Amygdala (tissue), 56 donors: ENCODE measurements at regions not wholly inside any gene's neighbourhood (a gene's known extent, or its start where the extent isn't known, plus 50 kb on each side); places are given as distances from the start of the nearest gene placed in this dataset.

Experiments used
- DNase-seq, 56 donors: peaks; one replicate each; lab custom pipeline; 2025; lab: John Stamatoyannopoulos, UW

DNA sequence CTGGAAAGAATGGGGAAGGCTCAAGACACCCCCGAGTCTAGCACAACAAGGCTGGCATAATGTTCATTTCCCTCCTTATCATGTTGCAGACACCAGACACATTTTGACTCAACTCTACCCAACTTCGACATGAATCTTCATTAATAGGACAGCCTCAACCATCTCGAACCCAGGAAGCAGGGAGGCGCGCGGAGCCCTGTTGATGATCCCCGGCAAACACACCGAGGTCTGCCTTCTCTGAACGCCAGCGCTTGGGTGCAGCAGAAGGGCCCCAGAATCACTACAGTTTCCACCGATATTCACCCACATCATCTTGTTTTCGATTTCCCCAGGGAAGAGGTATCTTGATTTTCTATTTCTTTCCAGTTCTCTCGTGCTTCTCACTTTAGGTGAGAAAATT, 563.6 kb downstream of the TCERG1L start:
- DNase-seq, result no peak

DNA sequence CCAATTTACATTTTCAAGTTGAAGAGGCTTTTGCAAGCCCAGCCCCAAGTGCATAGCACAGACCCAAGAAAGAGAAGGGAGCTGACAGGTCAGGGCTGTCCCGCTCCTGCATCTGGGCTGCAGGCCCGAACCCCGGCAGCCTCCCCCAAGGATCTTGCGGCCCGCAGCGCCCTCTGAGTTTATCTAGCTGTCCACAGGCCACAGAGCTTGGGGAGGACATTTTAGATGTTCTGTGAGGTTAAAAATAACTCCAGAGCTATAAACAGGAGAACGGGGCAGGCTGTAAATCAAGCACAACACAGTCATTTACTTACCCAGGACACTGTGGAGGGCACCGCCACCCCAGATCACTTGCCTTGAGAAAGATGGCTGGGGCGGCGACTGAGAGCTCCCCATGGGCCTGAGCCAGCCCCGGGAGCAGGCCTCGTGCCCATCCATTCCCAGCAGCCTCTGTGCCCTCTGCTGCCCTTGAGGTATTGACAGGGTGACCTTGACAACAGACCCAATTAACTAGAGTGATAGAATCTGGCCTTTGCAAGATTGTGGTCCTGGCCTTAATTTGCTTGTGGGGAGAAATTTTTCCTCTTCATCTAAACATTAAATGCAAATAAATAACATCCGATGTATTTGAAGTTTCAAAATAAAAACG, 563.0 kb downstream of the TCERG1L start:
- no peak for DNase-seq

DNA sequence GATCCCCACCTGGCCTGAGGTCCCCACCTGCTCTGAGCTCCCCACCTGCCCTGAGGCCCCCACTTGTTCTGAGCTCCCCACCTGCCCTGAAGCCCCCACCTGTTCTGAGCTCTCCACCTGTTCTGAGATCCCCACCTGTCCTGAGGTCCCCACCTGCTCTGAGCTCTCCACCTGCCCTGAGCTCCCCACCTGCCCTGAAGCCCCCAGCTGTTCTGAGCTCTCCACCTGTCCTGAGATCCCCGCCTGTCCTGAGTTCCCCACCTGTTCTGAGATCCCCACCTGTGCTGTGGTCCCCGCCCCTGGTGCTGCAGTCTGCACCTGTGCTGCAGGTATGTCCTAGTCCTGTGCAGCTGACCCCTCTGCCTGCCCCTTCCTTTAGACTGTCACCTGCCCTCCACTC, 561.6 kb downstream of the TCERG1L start:
- DNase-seq, result no peak

DNA sequence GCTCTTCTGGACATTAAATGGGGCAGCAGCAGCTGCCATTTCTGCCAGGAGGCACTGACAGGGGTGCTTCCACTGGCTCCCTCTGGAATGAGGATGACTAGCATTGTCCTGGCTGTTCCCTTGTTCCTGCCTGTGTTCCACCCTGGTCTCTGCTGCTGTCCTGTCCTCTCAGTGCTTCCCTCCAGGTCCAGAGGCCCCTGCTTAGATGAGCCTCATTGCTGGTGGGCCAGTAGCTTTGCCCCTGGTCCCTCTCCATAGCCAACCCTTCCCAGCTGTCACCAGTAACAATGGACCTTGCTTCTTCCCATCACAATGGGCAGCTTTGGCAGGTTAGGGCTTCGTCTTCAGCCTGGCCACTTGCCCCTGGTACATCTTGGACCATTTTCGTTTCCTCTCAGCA, 561.1 kb downstream of the TCERG1L start:
- DNase-seq, result no peak

DNA sequence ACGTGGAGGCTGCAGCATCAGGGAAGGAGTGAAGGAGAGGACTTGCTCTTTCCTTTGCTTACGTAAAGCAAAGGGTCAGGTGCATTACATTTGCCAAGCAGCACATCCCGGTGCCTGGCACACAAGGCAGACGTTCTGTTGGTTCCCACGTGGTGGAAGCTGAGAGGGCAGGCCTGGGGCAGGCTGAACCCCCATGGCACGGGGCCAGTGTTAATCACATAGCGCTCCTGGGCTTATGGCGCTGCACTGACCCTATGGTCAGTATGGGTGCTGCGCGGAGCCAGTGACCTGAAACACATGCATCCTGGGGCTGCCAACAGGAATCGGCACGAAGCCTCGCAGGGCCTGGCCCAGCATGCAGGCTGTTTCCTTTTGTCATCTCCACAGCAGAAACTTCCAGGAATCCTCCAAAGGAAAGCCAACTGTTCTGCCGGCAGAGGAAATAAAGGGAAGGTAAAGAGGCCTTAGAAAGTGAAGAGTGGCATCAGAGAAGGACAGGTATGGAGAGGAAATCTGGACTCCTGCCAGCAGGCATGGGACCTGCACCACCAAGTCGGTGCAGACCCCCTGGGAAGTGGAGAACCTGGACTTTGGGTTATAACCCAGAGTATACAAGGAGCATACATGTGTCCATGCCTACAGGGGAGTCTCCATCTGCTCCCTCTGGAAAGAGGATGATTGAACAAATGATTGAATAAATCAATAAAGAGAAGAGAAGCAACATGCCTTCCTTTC, 560.2 kb downstream of the TCERG1L start:
- no peak for DNase-seq

DNA sequence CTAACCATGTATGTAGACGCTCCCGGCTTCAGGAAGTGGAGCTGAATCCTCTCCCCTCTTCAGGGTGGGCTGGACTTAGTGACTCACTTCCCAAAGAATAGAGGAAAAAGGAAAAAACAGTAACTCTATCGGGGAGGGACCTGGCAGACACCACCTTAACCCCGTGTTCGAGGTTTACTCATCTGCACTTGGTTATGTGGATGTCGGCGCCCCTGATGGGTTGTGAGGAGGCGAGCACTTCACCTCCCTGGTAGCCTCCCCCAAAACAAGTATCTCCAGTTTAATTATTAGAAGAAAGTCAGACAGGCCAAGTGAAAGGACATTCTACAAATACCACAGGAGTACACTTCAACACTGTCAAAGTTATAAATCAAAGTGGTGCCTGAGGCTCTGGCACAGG, 559.7 kb downstream of the TCERG1L start:
- DNase-seq, result no peak

DNA sequence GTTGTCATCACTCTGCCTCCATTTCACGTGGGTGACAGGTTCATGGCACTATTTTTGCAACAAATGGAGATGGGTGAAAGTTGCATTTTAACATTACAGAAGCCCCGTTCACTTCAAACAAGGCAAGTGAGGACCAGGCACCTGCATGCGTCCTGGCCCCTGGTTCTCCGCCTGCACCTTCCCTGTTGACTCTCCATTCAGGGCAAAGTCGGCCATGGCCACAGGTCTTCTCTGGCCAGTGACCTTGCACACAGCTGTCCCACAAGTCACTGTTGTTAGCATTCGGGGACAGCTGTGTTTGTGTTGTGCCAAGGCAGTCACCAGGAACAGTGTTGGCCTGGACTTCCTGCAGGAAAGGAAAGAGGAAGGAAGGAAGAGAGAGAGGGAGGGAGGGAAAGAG, 554.9 kb downstream of the TCERG1L start:
- DNase-seq, result no peak

DNA sequence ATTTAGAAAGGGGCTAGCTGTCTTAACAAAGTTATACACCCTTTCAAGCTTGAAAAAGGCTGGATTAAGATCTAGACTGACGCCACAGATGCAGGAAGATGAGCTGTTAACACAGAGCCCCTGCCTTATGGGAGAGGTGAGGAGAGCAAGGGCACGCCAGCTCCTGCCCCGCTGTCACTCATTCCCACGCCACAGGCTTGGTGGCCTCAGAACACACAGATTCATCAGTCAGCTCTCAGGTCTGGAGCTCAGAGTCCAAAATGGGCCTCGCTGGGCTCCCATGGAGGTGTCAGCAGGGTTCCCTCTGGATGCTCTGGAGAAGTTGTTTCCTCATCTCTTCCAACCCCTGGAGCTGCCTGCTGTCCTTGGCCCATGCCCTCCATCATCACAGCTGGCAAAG, 554.2 kb downstream of the TCERG1L start:
- no peak for DNase-seq

DNA sequence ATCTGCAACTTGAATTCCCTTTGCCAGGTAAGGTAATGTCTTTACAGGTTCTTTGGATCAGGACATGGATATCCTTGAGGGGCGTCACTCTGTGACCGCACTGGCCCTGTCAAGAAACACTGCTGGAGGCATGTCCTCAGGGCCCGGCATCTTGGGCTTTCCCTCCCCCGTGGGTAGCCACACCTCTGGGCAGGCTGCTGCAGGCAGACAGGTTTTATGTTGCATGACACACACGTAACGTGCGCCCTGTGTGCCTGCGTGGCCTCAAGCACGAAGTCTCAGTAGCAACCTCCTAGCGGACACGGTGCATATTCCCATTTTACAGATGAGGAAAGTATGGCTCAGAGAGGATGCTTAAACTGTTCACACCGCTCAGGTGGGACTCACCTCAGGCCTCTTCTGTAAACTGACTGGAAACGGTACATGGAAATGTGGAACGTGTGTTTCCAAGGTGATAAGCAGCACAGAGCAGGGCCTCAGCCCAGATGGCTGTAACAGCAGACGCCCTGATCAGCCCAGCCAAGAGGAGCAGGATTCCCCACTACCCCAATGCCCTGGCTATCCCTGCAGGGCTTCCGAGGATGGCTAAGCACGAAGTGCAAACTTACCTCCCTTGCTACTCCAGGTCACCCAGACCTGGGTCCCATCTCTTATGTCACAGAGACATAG, 553.6 kb downstream of the TCERG1L start:
- DNase-seq, result no peak

DNA sequence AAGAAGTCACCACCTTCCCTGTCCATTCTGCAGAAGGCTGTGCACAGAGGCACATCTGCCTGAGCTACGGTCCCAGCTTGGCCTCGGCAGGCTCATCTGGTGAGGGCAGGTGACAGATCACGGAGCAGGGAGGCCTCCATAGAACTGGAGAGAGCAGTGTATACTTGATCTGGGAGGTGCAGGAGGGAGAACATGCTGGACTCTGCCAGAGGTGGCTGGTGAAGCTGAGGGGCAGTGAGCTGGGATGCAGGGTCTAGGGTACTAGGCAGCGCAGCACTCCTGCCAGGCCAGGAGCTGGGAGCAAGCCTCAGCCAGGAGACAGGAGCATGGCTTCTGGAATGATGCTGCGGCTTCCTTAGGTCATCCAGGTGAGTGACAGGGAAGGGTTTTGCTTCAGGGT, 553.0 kb downstream of the TCERG1L start:
- DNase-seq, result no peak

DNA sequence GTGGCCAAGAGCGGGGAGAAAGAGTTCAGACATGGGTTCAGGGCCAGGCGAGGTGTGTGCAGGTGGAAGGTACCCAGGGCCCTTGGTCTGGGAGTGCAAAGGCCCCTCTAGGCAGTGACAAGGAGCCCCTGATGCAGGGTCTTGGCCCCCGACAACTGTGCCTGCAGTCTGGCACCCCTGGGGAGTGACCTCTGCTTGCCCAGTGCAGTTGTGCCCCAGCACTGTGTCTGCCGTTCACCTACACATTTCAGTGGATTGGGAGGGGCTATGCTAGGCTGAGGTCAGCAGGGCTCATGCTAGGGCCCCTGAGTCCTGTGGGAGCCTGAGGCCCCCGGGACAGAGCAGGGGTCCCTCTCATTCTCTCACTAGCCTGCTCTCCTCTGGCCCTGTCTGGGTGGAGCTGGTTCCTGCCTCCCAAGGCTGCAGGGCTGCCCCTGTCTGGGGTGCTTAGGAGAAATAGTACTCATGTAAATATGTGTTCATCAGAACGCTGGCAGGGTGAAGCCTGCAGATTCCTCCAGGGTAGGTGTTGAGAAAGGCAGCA, 550.4 kb downstream of the TCERG1L start:
- no peak for DNase-seq

DNA sequence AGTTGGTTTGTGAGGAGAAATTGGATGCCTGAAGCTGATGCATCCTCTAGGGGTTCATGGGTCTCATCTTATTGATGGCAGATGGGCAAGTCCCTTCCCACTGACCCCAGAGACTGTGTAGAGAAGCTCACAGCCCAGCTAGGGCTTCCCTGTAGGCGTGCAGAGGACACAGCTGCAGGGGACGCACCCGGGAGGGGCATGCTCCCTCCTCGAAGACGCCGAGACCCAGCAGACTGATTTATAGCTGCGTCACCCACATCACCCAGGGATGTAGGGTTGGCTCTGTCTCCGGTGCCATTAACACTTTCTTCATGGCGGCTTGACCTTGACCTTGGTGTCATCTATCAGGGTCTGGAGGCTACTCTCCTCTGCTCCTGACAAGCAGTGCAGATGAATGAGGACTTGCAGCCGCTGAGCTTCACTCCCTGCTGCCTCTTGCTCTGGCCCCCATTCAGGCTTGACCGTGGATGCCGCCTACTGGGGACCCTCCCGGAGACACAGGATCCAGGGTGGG, 549.7 kb downstream of the TCERG1L start:
- DNase-seq, result no peak

DNA sequence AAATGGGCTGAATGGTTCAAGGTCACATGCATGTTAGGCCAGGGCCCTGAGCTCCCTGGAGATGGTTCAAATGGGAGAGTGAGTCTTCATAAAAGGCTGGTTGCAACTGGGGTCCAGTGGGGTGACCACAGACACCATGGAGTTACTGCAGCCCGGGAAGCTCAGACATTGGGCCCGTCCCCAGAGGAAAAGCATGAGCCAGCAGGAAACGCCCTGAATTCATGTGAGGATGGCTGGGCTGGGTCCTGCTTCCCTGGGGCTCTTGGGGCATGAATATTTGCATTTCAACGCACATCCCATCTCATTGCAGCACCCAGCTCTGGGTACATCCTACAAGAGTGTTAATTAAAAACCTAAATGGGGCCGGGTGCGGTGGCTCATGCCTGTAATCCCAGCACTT, 549.0 kb downstream of the TCERG1L start:
- DNase-seq, result no peak

DNA sequence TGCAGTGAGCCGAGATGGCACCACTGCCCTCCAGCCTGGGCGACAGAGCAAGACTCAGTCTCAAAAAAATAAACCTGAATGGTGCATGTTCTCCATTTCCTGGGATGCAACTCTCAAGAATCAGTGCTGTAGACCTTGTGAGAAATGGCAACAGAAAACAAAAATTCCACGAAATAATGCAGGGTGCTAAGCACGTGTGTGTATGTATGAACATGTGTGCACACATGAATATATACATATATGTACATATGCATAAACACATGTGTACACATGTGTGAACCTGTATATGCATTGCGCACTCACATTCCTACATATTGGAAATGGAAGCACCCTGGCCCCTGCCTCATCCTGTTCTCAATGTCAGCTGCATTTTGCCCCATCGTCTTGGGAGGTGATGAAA, 548.5 kb downstream of the TCERG1L start:
- no peak for DNase-seq

DNA sequence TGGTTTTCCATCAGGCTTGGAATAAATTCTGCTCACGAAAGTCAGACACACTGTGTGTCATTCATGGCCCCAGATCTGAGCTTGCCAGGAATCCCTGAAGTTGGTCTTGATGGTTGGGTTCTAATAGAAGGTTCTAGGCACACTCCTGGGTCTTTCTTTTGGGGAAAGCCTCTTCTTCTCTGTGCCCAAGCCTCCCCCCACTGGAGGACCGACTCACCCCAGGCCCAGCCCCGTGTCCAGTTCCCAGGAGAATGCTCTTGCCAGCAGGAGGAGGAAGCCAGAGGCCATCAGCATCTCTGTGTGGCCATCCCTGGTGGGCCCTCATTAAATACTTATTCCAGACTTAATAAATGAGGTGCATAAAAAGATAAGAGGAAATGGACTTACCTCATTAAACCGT, 548.0 kb downstream of the TCERG1L start:
- no peak for DNase-seq

DNA sequence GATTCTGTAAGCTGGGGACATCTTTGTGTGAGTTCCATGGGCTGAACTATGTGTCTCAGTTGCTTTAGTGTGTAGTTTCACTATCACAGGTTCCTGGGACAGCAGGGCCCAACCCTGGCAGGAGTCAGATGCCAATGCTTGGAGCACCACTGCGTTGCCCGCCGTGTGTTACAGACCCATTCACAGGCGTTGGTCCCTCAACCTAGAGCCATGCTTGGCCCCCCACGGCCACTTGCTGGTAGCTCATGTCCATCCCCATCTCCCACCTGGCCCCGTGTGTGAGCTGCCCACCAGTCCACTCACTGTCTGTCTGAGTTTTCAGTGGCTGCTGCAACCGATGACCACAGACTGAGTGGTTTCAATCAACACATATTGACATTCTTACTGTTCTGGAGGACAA, 546.9 kb downstream of the TCERG1L start:
- DNase-seq, result no peak

DNA sequence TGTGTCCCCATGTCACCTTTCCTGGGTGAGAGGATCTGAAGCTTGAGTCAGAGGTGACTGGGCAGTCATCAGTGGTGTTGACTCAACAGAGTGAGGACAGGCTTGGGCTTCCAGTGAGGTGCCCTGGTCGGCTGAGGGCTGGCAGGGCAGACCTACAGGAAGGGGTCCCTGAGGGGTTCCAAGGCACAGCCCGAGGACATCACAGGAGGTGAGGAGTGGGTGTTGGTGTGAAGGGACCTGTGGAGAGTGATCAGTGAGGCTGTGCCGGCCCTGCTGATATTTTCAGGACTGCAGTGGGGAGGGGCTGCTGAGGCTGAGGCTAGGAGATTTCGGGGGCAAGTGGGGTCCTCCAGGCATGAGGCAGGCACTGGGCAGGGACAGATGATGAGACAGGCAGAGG, 545.5 kb downstream of the TCERG1L start:
- DNase-seq, result no peak

DNA sequence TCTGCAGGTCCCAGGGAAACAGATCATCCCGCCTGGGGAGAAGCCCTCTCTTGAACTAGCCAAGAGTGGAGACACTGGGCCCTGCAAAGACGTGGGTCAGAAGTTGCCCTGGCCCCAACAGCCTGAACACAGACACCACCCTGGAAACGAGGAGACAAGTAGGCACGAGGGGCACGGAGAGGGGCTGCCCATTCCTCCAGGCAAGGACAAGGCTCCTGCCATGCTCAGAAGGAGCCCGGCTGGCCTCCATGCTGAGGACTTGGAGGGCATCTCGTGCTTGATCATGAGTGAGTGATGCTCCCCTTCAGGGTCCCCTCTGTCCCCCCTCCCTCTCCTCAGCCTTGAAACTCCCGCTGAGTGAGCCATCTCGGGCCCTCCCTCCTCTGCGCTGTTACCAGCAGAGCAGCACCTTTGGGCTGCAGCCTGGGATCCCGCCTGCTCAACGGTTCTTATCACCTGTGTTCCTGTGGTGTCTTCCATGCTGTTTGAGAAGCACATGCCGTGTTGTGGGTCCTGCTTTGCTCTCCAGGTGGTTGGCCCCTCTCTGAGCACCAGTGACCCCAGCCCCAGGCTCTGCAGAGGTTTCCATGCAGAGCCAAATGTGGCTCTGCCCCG, 544.3 kb downstream of the TCERG1L start:
- DNase-seq, result no peak

DNA sequence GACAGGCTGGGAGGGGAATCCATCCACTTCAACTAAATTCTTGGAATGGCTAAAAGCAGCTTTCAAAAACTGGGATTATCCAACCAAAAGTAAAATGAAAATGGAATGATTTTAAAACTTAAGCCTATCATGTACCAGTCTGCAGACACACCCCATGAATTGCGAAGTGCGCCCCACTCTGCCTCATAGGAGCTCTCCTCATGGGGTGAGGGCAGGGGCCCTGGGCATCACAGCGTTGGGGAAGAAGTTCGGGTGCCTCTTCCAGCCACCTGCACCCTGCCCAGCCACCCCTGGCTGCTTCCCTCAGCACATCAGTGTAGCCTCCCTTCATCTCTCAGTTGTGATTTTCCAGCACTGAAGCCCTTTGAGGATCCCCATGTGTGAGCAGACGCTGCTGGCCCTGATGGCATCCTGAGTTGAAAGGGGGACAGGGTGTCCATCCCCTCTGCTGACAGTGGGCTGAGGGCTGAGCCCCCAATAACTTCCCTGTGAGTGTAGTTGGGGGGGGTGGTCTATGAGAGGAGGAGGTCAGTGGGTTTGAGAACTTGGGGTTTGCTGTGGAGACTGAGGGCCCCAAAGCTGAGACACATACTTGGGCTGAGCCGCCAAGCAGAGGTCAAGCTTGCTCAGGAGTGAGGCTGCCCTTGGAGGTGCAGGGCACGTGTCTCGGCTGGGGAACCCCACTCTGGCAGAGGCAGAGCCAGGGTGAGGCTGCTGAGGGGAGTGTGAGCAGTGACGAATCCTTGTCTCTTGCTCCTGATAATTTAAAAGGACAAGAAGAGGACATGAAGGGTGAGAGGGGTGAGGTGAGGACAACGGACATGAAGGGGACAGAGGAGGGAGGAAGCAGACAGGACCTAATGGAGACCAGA, 542.1 kb downstream of the TCERG1L start:
- no peak for DNase-seq

DNA sequence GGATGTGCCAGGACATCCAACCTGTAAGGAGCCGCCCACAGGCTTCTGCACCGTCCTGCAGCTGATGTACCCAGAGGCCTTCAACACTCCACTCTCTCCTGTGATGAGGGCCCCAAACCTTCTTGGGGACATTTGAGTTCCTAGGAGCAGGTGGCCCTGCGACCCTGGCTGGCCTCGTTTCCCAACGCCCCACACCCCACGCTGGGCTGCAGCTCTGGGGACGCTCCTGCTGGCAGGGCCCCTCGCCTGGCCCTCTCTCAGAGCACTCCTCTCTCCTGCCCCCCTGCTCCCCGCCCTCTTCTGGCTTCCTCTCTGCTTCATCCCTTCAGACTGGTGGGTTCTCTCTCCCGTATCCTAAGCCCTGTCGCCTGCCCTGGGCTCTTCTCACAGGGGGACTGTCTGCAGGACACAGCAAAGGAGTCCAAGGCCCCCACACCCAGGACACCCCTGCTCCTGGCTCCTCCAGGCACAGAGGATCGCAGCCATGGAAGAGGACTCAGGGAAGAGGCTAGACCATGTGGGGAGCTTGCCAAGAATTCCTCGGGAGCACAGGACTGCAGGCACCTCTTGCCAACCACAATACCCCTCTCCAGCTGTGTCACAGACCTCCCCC, 541.4 kb downstream of the TCERG1L start:
- no peak for DNase-seq
